ENCODE measurements at regions not wholly inside any gene's neighbourhood (a gene's known extent, or its start where the extent isn't known, plus 50 kb on each side); places are given as distances from the start of the nearest gene placed in this dataset.

GRCh38 chr6:66854014-66854413 lies 1147.0 kb upstream of the EYS start:
- no peak for TF ChIP-seq CTCF (IDR thresholded peaks at IDR 0.05 in 2 of 3, conservative IDR thresholded peaks at IDR 0.05 in 1 of 3; ENCODE audit: control insufficient read depth in 2 of 3, extremely low read depth in 1 of 3, insufficient read depth in 1 of 3, low read depth in 3 of 3, low read length in 3 of 3)
- TF ChIP-seq, protein P1, sequence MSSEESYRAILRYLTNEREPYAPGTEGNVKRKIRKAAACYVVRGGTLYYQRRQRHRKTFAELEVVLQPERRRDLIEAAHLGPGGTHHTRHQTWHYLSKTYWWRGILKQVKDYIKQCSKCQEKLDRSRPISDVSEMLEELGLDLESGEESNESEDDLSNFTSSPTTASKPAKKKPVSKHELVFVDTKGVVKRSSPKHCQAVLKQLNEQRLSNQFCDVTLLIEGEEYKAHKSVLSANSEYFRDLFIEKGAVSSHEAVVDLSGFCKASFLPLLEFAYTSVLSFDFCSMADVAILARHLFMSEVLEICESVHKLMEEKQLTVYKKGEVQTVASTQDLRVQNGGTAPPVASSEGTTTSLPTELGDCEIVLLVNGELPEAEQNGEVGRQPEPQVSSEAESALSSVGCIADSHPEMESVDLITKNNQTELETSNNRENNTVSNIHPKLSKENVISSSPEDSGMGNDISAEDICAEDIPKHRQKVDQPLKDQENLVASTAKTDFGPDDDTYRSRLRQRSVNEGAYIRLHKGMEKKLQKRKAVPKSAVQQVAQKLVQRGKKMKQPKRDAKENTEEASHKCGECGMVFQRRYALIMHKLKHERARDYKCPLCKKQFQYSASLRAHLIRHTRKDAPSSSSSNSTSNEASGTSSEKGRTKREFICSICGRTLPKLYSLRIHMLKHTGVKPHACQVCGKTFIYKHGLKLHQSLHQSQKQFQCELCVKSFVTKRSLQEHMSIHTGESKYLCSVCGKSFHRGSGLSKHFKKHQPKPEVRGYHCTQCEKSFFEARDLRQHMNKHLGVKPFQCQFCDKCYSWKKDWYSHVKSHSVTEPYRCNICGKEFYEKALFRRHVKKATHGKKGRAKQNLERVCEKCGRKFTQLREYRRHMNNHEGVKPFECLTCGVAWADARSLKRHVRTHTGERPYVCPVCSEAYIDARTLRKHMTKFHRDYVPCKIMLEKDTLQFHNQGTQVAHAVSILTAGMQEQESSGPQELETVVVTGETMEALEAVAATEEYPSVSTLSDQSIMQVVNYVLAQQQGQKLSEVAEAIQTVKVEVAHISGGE (CRISPR knock-in tag; IDR thresholded peaks at IDR 0.05) = no peak
